ENCODE measurements at regions not wholly inside any gene's neighbourhood (a gene's known extent, or its start where the extent isn't known, plus 50 kb on each side); places are given as distances from the start of the nearest gene placed in this dataset.

DNA sequence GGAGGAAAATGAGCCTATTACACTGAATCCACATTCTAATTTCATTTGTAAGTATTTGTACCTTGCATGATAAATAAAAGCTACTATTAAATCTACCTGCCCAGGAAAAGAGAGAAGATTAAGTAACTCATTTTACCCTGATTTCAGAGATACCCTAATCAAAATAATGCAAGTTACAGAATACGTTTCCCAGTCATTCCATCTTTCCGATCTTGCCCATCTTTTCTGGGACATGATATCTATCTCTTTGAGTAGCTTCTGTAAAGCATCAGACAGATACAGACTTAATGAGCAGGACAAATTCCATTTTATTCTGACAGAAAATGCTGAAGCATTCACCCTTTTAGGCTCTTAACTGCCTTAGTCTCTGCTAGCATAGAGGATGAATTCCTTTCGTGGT lies 56.6 kb downstream of the SPRY2 start:
- no peak for DNase-seq

DNA sequence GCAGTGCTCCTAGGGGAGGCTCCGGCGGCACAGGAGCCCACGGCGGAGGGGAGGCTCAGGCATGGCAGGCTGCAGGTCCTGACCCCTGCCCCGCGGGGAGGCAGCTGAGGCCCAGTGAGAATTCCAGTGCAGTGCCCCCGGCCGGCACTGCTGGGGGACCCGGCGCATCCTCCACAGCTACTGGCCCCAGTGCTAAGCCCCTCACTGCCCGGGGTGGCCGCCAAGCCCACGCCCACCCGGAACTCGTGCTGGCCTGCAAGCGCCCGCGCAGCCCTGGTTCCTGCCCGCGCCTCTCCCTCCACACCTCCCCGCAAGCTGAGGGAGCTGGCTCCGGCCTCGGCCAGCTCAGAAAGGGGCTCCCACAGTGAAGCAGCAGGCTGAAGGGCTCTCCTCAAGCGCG lies 62.2 kb downstream of the SPRY2 start:
- DNase-seq = no peak

DNA sequence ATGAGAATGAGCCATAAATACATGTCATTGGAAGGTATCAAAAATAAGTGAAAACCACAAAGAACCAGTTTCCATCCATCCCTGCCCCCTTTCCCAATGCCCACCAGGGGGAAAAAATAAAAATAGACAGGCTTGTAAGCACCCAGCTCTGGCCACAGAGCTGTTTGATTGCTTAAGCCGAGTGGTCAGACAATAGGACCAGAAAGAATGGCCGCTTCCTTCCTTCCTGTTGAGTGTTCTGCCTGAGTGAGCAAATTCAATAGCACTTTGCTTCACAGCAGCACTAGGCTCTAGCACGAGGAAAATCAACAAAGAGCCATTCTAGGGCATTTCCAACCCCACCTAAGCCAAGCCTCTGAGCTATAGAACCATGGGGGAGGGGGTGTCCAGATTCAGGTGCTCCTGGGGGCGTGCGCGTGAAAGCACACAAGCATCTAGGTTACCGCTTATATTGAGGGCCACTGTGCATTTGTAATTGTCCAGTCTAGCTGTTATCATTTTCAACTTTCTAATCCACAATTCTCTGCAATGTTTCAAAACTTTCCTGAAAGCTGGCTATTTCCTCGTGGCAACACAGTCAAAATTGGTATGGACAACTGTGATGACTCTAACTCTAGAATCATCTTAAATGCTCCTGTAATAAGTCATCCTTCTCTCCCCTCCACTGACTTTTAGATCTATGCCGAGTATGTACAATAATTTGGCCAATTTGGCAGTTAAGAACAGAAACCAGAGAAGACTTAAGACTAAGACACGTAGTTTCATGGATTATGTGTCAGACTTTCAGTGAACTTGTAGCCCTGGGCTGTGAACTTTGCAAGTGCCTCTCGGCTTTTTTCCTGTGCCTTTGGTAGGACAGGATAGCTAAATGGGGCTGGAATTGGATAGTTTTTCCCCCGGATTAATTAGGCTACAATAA lies 64.3 kb downstream of the SPRY2 start:
- DNase-seq = no peak

- no peak for DNase-seq
These were observed 66.3 kb downstream of the SPRY2 start for GRCh38 chr13:80274643-80275042.

DNA sequence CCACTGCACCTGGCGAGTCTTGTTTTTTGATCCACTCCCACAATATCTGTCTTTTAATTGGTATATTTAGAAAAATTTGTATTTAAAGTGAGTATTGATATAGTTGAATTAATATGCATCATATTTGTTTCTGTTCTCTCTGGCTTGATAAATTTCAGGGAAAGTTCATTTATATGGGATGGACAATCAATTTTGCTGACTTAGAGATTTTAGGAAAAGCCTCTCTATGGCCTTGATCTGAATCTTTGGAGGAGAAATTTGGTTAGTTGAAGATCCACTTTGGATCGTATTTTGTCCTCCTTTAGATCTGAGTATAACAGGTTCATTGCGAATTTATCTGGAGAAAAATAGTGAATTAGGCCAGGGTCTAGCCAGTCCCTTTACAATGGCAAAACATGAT lies 67.2 kb downstream of the SPRY2 start:
- no peak for DNase-seq

DNA sequence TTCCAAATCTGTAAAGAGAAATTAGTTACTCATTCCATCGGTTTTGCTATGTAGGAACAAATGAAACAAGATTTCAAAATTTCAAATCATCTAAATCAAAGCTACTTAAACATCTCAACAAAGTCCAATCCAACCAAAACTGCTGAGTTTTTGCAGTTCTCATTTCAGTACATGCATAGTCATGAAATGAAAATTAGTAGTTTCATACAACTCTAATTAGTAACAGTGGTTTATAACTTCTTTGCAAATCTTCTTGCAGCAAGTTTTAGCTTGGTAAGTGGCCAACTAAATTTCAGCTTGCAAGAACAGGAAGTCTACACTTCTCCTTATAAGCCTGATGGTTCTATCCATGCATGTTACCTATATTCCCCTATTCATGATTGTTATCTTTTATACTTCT lies 75.6 kb downstream of the SPRY2 start:
- DNase-seq = no peak

GRCh38 chr13:80263745-80264513 lies 77.0 kb downstream of the SPRY2 start:
- DNase-seq = no peak

DNA sequence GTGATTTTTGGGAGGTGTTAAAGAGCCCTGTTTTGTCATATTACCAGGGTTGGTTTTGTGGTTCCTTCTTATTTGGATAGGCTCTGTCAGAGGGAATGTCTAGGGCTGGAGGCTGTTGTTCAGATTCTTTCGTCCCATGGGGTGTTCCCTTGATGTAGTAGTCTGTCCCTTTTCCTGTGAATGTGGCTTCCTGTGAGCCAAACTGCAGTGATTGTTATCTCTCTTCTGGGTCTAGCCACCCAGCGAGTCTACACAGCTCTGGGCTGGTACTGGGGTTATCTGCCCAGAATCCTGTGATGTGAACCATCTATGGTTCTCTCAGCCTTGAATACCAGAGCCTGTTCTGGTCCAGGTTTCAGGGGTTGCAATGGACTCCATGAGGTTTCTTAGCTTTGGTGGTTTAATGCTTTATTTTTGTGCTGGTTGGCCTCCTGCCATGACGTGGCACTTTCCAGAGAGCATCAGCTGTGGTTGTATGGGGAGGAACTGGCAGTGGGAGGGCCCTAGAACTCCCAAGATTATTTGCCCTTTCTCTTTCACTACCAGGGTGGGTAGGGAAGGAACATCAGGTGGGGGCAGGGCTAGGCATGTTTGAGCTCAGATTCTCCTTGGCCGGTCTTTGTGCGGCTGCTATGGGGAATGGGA lies 78.8 kb downstream of the SPRY2 start:
- no peak for DNase-seq

GRCh38 chr13:80259159-80259558 lies 81.8 kb downstream of the SPRY2 start:
- no peak for DNase-seq

DNA sequence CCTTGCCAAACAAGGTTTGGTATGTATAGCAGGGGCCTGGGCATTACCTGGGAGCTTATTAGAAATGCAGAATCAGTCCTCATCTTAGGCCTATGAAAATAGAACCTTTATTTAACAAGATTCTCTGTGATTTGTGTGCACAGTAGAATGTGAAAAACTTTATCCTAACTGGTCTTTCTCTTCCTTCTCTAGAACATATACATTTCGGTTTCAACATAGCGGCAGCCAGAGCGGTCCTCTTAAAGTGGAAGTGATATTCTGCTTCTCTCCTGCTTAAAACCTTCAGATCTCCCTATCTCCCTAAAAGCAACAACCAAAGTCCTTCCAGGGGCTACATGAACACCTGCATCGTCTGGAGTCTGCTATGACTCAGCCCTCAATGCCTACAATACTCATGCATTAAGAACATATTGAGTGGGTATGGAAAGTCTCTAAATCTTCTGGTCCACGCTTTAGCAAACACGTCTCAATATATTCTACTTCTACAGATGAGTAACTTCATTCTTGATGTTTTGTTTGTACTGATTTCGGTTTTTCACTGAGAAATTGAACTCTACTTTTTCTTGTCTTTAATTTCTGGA lies 84.5 kb downstream of the SPRY2 start:
- no peak for DNase-seq

GRCh38 chr13:80255946-80256345 lies 85.0 kb downstream of the SPRY2 start:
- DNase-seq = no peak

- DNase-seq = no peak
These were observed 89.5 kb downstream of the SPRY2 start for GRCh38 chr13:80251403-80251802.

DNA sequence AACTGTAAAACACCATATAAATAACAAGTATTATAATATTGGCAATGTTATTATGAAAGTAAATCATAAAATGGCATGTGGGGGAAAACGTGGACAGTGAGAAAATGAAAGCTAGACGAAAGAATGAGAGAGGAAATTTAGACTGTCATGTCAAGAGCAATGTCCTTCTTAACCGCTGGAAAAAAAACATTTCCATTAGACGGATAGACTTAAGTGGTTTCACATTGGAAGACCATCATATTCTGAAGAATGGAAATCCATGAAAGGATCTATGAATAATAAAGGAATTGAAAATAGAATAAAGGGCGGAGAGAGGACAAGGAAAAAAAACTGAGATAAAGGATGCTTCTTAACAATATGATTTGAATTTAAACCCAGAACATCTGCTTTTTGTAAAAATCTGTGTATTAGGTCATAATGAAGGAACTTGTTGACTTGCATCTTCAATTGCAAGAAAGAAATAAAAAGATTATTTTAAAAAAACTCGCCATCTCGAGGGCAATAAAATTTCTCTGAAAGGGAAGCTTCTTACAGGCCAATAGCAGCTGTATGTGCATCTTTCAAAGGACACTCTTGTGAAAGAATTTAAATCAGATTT lies 90.6 kb downstream of the SPRY2 start:
- no peak for DNase-seq

DNA sequence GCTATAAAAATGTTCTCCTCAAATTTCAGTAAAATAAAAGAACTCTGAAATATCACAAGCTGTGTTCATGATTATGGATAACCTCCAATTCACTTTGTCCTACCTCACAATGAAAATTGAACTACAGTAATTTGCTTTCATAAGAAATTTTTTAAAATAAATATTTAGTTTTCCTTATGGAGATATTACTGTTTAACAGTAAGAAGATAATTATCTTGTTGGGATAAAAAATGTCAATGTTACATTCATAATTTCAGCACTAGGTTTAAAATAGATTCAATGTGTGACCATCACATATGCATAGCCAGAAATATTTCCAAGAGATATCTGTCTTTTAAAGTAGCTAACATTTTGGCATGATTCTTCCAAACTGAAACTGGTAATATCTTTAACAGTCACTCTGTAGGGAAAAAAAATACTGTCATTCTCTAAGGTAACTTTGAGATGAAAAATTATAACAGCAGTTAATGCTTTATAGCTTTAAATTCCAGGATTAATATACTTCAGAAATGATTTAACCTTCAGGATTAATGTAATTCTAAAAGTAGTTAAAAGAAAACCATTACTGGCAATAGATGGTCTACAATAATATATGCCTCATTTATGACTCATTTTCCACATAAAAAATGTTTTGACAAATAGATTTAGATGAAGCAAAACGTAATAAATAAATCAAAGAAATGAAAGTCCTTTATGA lies 91.3 kb downstream of the SPRY2 start:
- no peak for DNase-seq

GRCh38 chr13:80245162-80245733 lies 95.7 kb downstream of the SPRY2 start:
- DNase-seq = no peak

- DNase-seq = no peak
These were observed 96.4 kb downstream of the SPRY2 start for GRCh38 chr13:80244574-80244973.

GRCh38 chr13:80242728-80243427 lies 98.0 kb downstream of the SPRY2 start:
- DNase-seq = no peak

DNA sequence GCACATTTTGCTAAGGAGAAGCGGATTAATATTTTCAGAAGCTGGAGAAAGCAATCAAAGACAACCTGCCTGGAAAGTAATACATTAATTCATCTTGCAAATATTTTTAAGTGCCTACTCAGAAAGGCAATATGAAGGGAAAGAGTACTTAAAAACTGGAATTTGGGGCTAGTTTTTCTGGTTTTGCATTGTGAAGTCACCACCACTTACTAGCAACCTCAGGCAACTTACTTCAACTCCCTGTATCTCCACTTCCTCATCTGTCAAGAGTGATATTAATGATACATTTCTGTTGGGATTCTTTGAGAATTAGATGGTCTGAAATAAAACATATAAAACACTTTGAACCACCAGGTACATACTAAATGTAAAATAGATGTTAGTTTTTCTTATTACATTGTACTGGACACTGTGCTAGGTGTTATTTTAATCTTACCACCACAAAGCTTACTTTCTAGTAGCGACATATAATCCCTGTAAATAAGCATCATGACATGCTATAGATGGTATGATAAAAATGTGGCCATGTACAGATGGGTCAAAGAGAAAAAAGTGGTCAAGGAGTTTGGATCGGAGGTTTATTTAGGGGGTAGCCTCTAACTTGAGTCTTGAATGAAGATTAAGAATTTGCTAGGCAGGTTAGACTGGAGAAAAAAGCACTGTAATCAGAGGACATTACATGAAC lies 101.2 kb downstream of the SPRY2 start:
- DNase-seq = no peak

DNA sequence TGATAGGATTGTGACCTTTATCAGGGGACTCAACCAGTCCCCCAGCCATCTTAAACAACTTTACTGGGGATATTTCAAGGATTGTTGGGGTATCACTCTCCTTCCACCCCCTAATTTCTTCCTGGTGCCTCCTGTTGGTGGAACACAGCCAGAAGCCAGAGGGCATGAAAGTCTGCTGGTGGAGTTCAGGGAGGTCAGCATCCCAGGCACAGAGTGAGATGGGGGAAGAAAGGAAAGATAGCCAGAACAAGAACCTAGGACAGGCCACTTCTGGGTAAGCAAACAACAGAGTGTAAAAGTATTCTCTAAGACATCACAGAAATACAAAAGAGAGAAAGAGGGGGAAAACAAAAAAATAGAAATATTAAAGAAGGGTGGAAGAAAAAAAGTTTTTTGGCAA lies 101.8 kb downstream of the SPRY2 start:
- no peak for DNase-seq

DNA sequence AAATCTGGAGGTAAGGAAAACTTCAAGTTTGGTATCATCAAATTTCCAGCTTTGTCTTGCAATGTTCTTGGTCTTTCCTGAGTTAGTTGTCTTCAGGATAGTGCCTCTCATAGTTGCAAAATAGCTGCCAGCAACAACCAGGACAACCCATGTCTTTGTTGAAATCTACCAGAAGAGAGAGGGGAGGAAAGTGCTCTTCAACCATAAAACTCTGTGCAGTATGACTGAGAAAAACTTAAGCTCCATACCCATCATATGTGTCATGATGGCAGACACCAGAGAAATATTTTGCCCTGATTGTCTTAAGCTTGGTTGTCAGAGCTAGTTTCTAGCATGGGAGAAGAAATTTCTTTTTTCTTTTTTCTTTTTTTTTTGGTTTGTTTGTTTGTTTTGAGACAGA lies 103.3 kb downstream of the SPRY2 start:
- DNase-seq = no peak

DNA sequence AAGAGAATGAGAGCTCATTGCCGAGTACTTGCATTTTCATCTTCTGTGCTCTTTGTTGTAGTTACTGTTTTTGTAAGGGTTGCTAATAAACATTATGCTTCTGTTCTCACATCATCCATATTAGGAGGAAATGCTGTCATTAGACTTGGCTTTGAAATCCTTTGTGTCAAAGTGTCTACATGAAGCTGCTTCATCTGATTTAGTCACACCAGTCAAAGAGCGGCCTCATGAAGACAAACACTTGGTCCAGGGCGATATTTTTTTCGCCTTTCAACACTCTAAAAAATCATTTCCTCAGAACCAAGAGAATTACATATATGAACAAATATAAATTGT lies 105.0 kb downstream of the SPRY2 start:
- no peak for DNase-seq

All from right forelimb (tissue), 1 donor.